ENCODE measurements at regions not wholly inside any gene's neighbourhood (a gene's known extent, or its start where the extent isn't known, plus 50 kb on each side); places are given as distances from the start of the nearest gene placed in this dataset.

- no peak overlapping the region for H3K9ac ChIP-seq (ENCODE audit: insufficient read length, low read depth)
- no peaks in the 10 kb centered on the region for H3K36me3 ChIP-seq (ENCODE audit: insufficient read depth, insufficient read length, low read length)
- H3K9me3 ChIP-seq (ENCODE audit: insufficient read depth, low read length), result no peaks in the 10 kb centered on the region
- H3K4me1 ChIP-seq (ENCODE audit: insufficient read depth, insufficient read length), result no peaks in the 10 kb centered on the region
- no peak overlapping the region for H3K4me3 ChIP-seq (ENCODE audit: insufficient read length, low read depth)
- DNase-seq (ENCODE audit: low read depth, low spot score), result no peak
- TF ChIP-seq ZNF274 (IDR thresholded peaks at IDR 0.05; ENCODE audit: low read depth, low read length), result no peak
- no peak for TF ChIP-seq SUZ12 (IDR thresholded peaks at IDR 0.05; ENCODE audit: extremely low read depth, insufficient read depth, insufficient read length)
- TF ChIP-seq YY1 (IDR thresholded peaks at IDR 0.05; ENCODE audit: insufficient read depth, insufficient read length), result no peak
- no peaks in the 10 kb centered on the region for H3K27me3 ChIP-seq (ENCODE audit: insufficient read depth, insufficient read length)
Observed at GRCh38 chr6:88366672-88367071, 200.5 kb upstream of the CNR1 start.

- Histone ChIP-seq H3K4me3 (ENCODE audit: insufficient read length, low read depth) (no peak overlapping the region), H3K9ac (ENCODE audit: insufficient read length, low read depth) (no peak overlapping the region), H3K36me3 (ENCODE audit: insufficient read depth, insufficient read length, low read length) (no peaks in the 10 kb centered on the region), H3K27me3 (ENCODE audit: insufficient read depth, insufficient read length) (no peaks in the 10 kb centered on the region), H3K4me1 (ENCODE audit: insufficient read depth, insufficient read length) (no peaks in the 10 kb centered on the region), H3K9me3 (ENCODE audit: insufficient read depth, low read length) (no peaks in the 10 kb centered on the region)
- DNase-seq (ENCODE audit: low read depth, low spot score), result no peak
- TF ChIP-seq YY1 (IDR thresholded peaks at IDR 0.05; ENCODE audit: insufficient read depth, insufficient read length) (no peak), ZNF274 (IDR thresholded peaks at IDR 0.05; ENCODE audit: low read depth, low read length) (no peak), SUZ12 (IDR thresholded peaks at IDR 0.05; ENCODE audit: extremely low read depth, insufficient read depth, insufficient read length) (no peak)
Observed at GRCh38 chr6:88365656-88366055, 199.5 kb upstream of the CNR1 start.

DNA sequence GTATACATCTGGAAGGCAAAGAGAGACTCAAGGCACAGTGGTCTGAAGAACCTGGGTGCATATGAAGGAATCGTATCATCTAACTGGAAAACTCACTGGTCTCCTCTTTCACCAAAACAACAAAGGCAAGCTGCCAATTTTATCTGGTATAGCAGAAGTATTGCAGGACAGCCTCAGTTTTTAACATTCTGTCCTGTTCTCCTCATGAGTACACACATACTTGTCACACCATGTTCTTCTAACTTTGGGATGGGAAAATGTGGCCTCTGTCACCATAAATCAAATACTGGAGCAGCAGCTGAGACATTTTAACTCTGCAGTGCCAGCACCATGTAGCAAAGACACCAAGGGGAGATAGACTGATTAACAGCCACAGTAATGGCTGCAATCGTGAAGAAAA lies 199.1 kb upstream of the CNR1 start:
- DNase-seq (ENCODE audit: low read depth, low spot score), result no peak
- no peaks in the 10 kb centered on the region for H3K4me1 ChIP-seq (ENCODE audit: insufficient read depth, insufficient read length)
- no peak overlapping the region for H3K4me3 ChIP-seq (ENCODE audit: insufficient read length, low read depth)
- H3K27me3 ChIP-seq (ENCODE audit: insufficient read depth, insufficient read length), result no peaks in the 10 kb centered on the region
- no peaks in the 10 kb centered on the region for H3K9me3 ChIP-seq (ENCODE audit: insufficient read depth, low read length)
- no peak overlapping the region for H3K9ac ChIP-seq (ENCODE audit: insufficient read length, low read depth)
- no peaks in the 10 kb centered on the region for H3K36me3 ChIP-seq (ENCODE audit: insufficient read depth, insufficient read length, low read length)
- TF ChIP-seq ZNF274 (IDR thresholded peaks at IDR 0.05; ENCODE audit: low read depth, low read length) (no peak), YY1 (IDR thresholded peaks at IDR 0.05; ENCODE audit: insufficient read depth, insufficient read length) (no peak), SUZ12 (IDR thresholded peaks at IDR 0.05; ENCODE audit: extremely low read depth, insufficient read depth, insufficient read length) (no peak)

- Histone ChIP-seq H3K27me3 (ENCODE audit: insufficient read depth, insufficient read length) (no peaks in the 10 kb centered on the region), H3K9ac (ENCODE audit: insufficient read length, low read depth) (no peak overlapping the region), H3K36me3 (ENCODE audit: insufficient read depth, insufficient read length, low read length) (no peaks in the 10 kb centered on the region), H3K4me1 (ENCODE audit: insufficient read depth, insufficient read length) (no peaks in the 10 kb centered on the region), H3K4me3 (ENCODE audit: insufficient read length, low read depth) (no peak overlapping the region), H3K9me3 (ENCODE audit: insufficient read depth, low read length) (no peaks in the 10 kb centered on the region)
- DNase-seq (ENCODE audit: low read depth, low spot score), result no peak
- TF ChIP-seq SUZ12 (IDR thresholded peaks at IDR 0.05; ENCODE audit: extremely low read depth, insufficient read depth, insufficient read length), result no peak
- no peak for TF ChIP-seq YY1 (IDR thresholded peaks at IDR 0.05; ENCODE audit: insufficient read depth, insufficient read length)
- TF ChIP-seq ZNF274 (IDR thresholded peaks at IDR 0.05; ENCODE audit: low read depth, low read length), result no peak
Observed at GRCh38 chr6:88361754-88362153, 195.6 kb upstream of the CNR1 start.

DNA sequence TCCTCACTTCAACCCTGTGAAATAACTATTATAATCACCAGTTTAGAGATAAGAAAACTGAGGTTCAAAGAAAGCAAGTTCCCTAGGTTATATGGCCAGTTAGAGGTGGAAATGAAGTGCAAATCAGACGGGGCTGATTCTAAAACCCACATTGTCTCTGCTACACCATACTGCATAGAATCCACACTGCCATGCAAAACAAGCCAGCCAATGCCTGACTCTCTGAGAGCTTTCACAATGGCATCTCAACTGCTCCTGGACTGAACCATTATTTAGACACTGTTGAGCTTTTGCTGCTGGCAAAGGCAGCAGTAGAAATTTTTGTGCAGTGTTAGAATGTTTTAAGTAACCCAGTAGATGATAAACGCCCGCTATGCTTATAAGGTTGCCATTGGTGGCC lies 195.2 kb upstream of the CNR1 start:
- DNase-seq (ENCODE audit: low read depth, low spot score), result no peak
- Histone ChIP-seq H3K27me3 (ENCODE audit: insufficient read depth, insufficient read length) (no peaks in the 10 kb centered on the region), H3K36me3 (ENCODE audit: insufficient read depth, insufficient read length, low read length) (no peaks in the 10 kb centered on the region), H3K4me3 (ENCODE audit: insufficient read length, low read depth) (no peak overlapping the region), H3K9me3 (ENCODE audit: insufficient read depth, low read length) (no peaks in the 10 kb centered on the region), H3K9ac (ENCODE audit: insufficient read length, low read depth) (no peak overlapping the region), H3K4me1 (ENCODE audit: insufficient read depth, insufficient read length) (no peaks in the 10 kb centered on the region)
- TF ChIP-seq SUZ12 (IDR thresholded peaks at IDR 0.05; ENCODE audit: extremely low read depth, insufficient read depth, insufficient read length), result no peak
- no peak for TF ChIP-seq ZNF274 (IDR thresholded peaks at IDR 0.05; ENCODE audit: low read depth, low read length)
- no peak for TF ChIP-seq YY1 (IDR thresholded peaks at IDR 0.05; ENCODE audit: insufficient read depth, insufficient read length)

- Histone ChIP-seq H3K4me1 (ENCODE audit: insufficient read depth, insufficient read length) (no peaks in the 10 kb centered on the region), H3K4me3 (ENCODE audit: insufficient read length, low read depth) (no peak overlapping the region), H3K9me3 (ENCODE audit: insufficient read depth, low read length) (no peaks in the 10 kb centered on the region), H3K9ac (ENCODE audit: insufficient read length, low read depth) (no peak overlapping the region), H3K36me3 (ENCODE audit: insufficient read depth, insufficient read length, low read length) (no peaks in the 10 kb centered on the region), H3K27me3 (ENCODE audit: insufficient read depth, insufficient read length) (no peaks in the 10 kb centered on the region)
- DNase-seq (ENCODE audit: low read depth, low spot score), result no peak
- TF ChIP-seq SUZ12 (IDR thresholded peaks at IDR 0.05; ENCODE audit: extremely low read depth, insufficient read depth, insufficient read length), result no peak
Observed at GRCh38 chr6:88360203-88360797, 194.2 kb upstream of the CNR1 start.

GRCh38 chr6:88359530-88360202 lies 193.5 kb upstream of the CNR1 start:
- DNase-seq (ENCODE audit: low read depth, low spot score), result no peak
- Histone ChIP-seq H3K4me3 (ENCODE audit: insufficient read length, low read depth) (no peak overlapping the region), H3K4me1 (ENCODE audit: insufficient read depth, insufficient read length) (no peaks in the 10 kb centered on the region), H3K36me3 (ENCODE audit: insufficient read depth, insufficient read length, low read length) (no peaks in the 10 kb centered on the region), H3K27me3 (ENCODE audit: insufficient read depth, insufficient read length) (no peaks in the 10 kb centered on the region), H3K9ac (ENCODE audit: insufficient read length, low read depth) (no peak overlapping the region), H3K9me3 (ENCODE audit: insufficient read depth, low read length) (no peaks in the 10 kb centered on the region)
- no peak for TF ChIP-seq SUZ12 (IDR thresholded peaks at IDR 0.05; ENCODE audit: extremely low read depth, insufficient read depth, insufficient read length)
- TF ChIP-seq ZNF274 (IDR thresholded peaks at IDR 0.05; ENCODE audit: low read depth, low read length), result no peak
- TF ChIP-seq YY1 (IDR thresholded peaks at IDR 0.05; ENCODE audit: insufficient read depth, insufficient read length), result no peak

Measured in NT2/D1 (cell line).